Fibroblast of skin of back (primary cell): ENCODE measurements at regions not wholly inside any gene's neighbourhood (a gene's known extent, or its start where the extent isn't known, plus 50 kb on each side); places are given as distances from the start of the nearest gene placed in this dataset.
"Not testable (repeated sequence)": the region's sequence is repeated elsewhere in the genome, so short reads cannot be mapped to it uniquely, and the experiment has no call there.

Experiments
- DNase-seq: peaks from one replicate; pipeline ENCODE4 v3.0.0-alpha.2; 2013

- DNase-seq = no peak
Measured at GRCh38 chrX:86887341-86887740, 630.3 kb upstream of the KLHL4 start.

GRCh38 chrX:86910027-86910426 lies 607.6 kb upstream of the KLHL4 start:
- no peak for DNase-seq

GRCh38 chrX:86910602-86911311 lies 606.8 kb upstream of the KLHL4 start:
- DNase-seq = no peak

GRCh38 chrX:86914569-86914968 lies 603.0 kb upstream of the KLHL4 start:
- no peak for DNase-seq

GRCh38 chrX:86917959-86918358 lies 599.6 kb upstream of the KLHL4 start:
- no peak for DNase-seq

- no peak for DNase-seq
Measured at GRCh38 chrX:86930419-86930818, 587.2 kb upstream of the KLHL4 start.

GRCh38 chrX:86935988-86936387 lies 581.6 kb upstream of the KLHL4 start:
- DNase-seq = no peak

GRCh38 chrX:86946569-86946968 lies 571.0 kb upstream of the KLHL4 start:
- peak; percentile 30 for DNase-seq

GRCh38 chrX:86964321-86964720 lies 553.3 kb upstream of the KLHL4 start:
- no peak for DNase-seq

GRCh38 chrX:86981326-86981879 lies 536.2 kb upstream of the KLHL4 start:
- no peak for DNase-seq

GRCh38 chrX:86987351-86987750 lies 530.3 kb upstream of the KLHL4 start:
- DNase-seq = not testable (repeated sequence)

GRCh38 chrX:87003031-87003430 lies 514.6 kb upstream of the KLHL4 start:
- peak; percentile 1 for DNase-seq

- no peak for DNase-seq
Measured at GRCh38 chrX:87005183-87005582, 512.4 kb upstream of the KLHL4 start.

- no peak for DNase-seq
Measured at GRCh38 chrX:87005885-87006284, 511.7 kb upstream of the KLHL4 start.

GRCh38 chrX:87006561-87006960 lies 511.0 kb upstream of the KLHL4 start:
- DNase-seq = no peak

- no peak for DNase-seq
Measured at GRCh38 chrX:87017210-87017609, 500.4 kb upstream of the KLHL4 start.

GRCh38 chrX:87033115-87033514 lies 484.5 kb upstream of the KLHL4 start:
- DNase-seq = not testable (repeated sequence)

GRCh38 chrX:87045352-87045751 lies 472.2 kb upstream of the KLHL4 start:
- no peak for DNase-seq

- no peak for DNase-seq
Measured at GRCh38 chrX:87049567-87049966, 468.0 kb upstream of the KLHL4 start.

- DNase-seq = no peak
Measured at GRCh38 chrX:87063642-87064041, 454.0 kb upstream of the KLHL4 start.

GRCh38 chrX:87064502-87064901 lies 453.1 kb upstream of the KLHL4 start:
- no peak for DNase-seq

- no peak for DNase-seq
Measured at GRCh38 chrX:87067795-87068369, 449.7 kb upstream of the KLHL4 start.

GRCh38 chrX:87078231-87078630 lies 439.4 kb upstream of the KLHL4 start:
- DNase-seq = no peak

- DNase-seq = no peak
Measured at GRCh38 chrX:87098477-87098876, 419.1 kb upstream of the KLHL4 start.
